Fibroblast of upper back skin (primary cell): ENCODE measurements at regions not wholly inside any gene's neighbourhood (a gene's known extent, or its start where the extent isn't known, plus 50 kb on each side); places are given as distances from the start of the nearest gene placed in this dataset.
"Not testable (repeated sequence)": the region's sequence is repeated elsewhere in the genome, so short reads cannot be mapped to it uniquely, and the experiment has no call there.

ENCODE experiments used
- DNase-seq: peaks from one replicate; pipeline ENCODE4 v3.0.0-alpha.2; 2013

DNA sequence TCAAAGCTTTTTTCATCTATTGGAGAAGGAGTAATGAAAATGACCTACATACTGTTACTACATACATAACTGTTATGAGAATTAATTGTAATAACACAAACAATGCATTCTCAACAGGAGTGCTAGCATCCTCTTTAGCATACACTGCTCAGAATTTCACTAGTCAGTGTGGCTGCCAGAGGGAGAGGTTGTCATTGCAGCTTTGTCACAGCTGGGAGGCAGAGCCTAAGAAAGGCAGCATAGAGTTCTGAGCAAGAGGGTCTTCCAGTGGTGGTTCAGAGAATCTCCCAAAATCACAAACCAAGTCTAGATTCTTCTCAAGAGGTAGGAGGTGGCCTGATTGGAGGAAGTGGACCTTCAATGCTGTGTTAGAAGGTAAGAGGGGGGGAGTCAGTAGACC is 286.7 kb upstream of the CYRIA start:
- no peak for DNase-seq

GRCh38 chr2:16950436-16950835 is 284.8 kb upstream of the CYRIA start:
- no peak for DNase-seq

DNA sequence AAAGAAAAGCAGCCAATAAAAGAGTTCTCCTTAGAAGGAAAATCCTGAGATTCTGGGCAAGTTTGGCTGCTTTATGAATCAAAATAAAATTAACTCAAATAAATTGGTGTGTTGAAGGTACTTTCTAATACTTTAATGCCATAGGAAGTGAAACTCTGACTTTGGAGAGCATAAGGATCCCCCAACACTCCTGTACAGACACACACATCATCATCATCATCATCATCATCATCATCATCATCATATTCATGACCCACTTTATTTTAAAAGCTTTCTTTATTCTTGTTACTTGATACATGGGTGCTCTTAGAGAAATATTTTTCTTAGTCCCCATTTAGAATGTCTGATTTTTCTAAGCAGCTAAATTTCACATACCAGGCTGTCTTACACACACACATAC is 283.1 kb upstream of the CYRIA start:
- DNase-seq: no peak

DNA sequence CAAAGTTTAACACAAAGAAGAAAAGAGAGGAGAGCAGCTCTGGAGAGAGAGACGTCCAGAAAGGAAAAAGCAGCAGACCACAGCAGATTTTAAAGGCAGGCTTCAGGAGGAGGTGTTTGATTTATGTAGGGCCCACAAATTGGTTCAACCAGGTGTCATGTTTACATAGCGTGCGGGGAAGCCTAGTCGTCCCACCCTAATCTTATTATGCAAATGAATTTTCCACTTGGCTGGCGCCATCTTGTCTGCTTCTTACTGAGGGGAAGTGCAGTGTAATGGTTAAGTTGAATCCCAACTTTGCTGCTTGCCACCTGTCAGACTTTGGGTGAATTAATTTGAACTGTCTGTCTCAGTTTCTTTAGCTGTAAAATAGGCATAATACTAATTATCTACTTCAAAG is 282.4 kb upstream of the CYRIA start:
- DNase-seq: no peak

- no peak for DNase-seq
Observed at GRCh38 chr2:16943279-16943958, 277.8 kb upstream of the CYRIA start.

- no peak for DNase-seq
Observed at GRCh38 chr2:16940214-16940613, 274.6 kb upstream of the CYRIA start.

DNA sequence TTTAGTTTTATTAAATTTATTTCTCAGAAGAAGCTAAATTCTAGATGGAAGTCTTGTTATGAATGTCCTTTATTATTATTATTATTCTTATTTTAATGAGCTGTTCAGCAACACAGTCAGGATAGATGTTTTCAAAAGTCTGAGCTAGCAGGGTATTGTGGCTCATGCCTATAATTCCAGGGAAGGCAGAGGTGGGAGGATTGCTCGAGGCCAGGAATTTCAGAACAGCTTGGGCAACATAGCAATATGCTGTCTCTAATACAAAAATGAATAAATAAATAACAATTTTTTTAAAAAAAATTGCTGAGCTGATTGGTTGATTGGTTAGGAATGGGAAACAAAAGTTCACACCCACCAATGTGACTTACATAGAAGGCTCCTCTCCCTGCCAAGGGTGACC is 274.1 kb upstream of the CYRIA start:
- no peak for DNase-seq

DNA sequence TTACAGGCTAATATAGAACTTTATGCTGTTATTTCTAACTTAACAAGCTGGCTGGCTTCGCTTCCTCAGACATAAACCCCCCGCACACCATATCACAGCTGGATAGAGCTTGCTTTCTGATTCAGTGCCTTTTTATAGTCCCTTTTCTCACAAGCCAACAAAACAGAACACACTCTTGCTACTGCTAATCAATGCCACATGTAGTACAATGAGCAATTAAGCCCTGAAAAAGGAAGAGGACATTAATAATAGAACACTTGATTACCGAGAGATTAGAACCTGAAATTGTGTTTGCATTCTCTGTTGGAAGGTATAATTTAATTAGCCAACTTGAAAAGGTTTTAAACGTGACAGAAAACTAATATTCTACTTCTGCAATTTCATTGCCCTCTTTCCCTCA is 267.7 kb upstream of the CYRIA start:
- no peak for DNase-seq

- DNase-seq: no peak
Observed at GRCh38 chr2:16932826-16933225, 267.2 kb upstream of the CYRIA start.

DNA sequence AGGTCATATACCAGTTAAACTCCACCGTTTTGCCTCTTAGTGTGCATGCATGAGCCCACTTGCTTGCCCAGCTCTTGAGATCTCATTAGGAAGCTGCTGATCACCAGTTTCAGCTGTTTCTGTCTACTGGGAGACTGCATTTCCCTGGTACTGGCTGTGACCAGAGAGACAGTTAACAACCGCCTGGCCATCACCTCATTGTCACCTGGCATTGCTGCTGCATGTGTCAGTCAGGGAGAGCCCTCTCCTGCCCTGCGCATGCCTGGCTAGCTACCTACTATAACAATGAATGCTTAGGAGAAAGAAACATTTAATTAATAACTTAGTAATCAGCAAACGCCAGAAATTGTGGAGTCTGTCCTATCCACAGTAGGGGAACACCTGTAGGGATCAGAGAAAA is 265.8 kb upstream of the CYRIA start:
- DNase-seq: no peak

DNA sequence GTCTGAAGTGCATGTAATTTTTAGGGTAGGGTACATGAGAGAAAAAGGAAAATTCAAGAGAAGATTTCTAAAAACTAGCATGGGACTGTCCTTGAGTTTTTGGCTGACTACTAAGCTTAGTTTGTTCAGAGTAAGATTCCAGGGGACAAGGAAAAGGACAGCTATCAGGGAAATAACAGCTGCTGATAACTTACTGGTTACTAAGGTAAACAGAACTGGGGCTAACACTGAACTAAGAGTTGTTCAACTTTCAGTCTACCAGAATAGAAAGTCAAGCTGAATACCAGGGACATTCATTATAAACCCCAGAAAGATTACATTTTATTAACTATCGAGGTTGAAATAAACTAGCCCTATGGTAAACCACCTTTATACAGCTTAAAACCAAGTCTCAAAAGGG is 261.8 kb upstream of the CYRIA start:
- no peak for DNase-seq

DNA sequence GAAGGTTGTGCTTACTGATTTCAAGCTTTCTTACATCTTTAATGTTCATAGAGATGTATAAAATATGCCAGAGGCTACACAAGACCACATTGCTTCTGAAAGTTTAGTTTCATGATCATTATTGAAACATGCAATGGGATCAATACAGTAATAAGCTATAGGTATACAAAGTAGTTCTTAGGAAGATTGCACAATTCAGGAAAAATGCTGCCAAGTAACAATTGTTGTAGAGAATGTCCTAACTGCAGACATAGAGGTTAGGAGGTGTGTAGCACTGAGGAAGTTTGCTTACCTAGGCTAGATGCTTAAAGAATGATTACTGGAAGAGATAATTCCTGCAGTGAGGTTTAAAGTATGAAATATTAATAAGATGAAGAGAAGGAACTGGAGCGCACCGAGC is 259.5 kb upstream of the CYRIA start:
- DNase-seq: no peak

GRCh38 chr2:16915341-16915755 is 249.7 kb upstream of the CYRIA start:
- not testable (repeated sequence) for DNase-seq

DNA sequence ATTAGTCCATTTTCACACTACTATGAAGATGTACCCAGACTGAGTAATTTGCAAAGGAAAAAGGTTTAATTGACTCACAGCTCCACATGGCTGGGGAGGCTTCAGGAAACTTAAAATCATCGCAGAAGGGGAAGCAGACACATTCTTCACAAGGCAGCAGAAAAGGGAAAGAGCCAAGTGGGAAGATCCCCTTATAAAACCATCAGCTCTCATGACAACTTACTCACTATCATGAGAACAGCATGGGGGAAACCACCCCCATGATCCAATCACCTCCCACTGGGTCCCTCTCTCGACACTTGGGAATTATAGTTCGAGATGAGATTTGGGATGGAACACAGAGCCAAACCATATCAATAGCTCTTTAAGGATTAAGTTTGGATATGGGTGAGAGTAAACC is 246.1 kb upstream of the CYRIA start:
- no peak for DNase-seq

- DNase-seq: peak; percentile 36
Observed at GRCh38 chr2:16908656-16909055, 243.0 kb upstream of the CYRIA start.

GRCh38 chr2:16907645-16908282 is 242.1 kb upstream of the CYRIA start:
- DNase-seq: no peak

- DNase-seq: not testable (repeated sequence)
Observed at GRCh38 chr2:16905325-16905724, 239.7 kb upstream of the CYRIA start.

GRCh38 chr2:16900405-16901025 is 234.9 kb upstream of the CYRIA start:
- no peak for DNase-seq

DNA sequence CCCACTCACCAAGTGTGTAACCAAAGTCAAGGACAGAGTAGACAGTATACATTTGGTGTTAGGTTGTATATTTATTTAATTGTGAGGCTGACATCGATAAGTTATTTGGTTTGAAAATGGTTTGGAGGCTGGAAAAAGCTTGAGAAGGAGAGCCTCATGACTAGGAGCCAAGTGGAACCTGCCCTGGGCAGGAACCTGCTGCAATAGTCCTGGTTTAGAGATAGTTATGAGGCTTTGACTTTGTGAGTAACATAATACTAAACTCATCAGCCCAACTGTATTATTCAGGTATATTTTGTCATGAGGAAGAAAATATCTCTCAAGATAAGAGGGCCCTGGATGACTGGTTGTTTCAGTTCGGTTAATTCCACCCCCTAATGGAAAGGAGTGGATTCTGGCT is 234.3 kb upstream of the CYRIA start:
- DNase-seq: no peak

GRCh38 chr2:16890081-16890480 is 224.4 kb upstream of the CYRIA start:
- no peak for DNase-seq

GRCh38 chr2:16885027-16885426 is 219.4 kb upstream of the CYRIA start:
- no peak for DNase-seq

DNA sequence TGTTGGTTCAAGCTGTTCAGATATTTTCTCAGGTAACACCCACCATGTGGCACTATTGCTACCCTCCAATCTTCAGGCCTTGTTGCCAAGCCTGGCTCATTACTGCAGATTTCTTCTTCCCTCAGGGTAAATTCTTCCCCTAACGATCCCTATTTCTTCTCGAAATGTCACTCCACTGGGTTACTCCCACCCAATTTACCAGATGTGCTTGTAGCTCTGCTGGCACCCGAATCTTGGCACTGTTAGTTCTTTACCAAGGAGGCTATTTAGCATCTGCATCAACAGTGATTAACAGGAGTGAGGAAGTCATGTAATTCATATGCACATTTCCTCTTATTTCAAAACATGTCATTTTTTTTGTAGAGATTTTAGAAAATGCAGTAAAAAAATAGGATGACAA is 217.1 kb upstream of the CYRIA start:
- no peak for DNase-seq

- DNase-seq: no peak
Observed at GRCh38 chr2:16881122-16881521, 215.5 kb upstream of the CYRIA start.

- DNase-seq: no peak
Observed at GRCh38 chr2:16871411-16871810, 205.8 kb upstream of the CYRIA start.
